ENCODE measurements at regions not wholly inside any gene's neighbourhood (a gene's known extent, or its start where the extent isn't known, plus 50 kb on each side); places are given as distances from the start of the nearest gene placed in this dataset.

DNA sequence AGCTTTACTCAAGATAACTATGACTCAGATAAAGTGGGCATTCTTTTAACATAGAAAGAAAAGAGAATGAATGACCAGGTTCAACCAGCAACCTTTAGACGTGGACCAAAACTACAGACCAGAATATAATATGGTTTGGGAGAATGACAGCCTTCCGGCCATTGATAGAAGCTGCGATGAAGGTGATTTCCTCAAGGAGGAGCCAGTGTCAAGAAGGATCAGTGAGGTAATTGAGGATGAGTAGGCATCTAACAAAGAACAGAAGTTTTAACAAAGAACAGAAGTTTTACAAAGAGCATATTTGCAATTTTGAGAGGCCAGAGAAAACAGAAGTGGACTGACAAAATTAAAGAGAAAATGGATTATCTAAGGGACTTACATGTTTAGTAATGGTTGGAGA, 289.0 kb upstream of the AGTR1 start:
- H3K36me3 ChIP-seq: no peaks in the 10 kb centered on the region
- TF ChIP-seq EP300 (IDR thresholded peaks at IDR 0.05): no peak
- no peak for TF ChIP-seq CTCF (IDR thresholded peaks at IDR 0.05)
- no peak for TF ChIP-seq POLR2A (IDR thresholded peaks at IDR 0.05)
- no peak for TF ChIP-seq POLR2AphosphoS5 (IDR thresholded peaks at IDR 0.05)
- H3K27ac ChIP-seq: no peak overlapping the region
- no peaks in the 10 kb centered on the region for H3K27me3 ChIP-seq
- 78 to 88% methylated on average over 3 of the region's 3 CpGs for WGBS, 2 donors (ENCODE audit: low coverage in 1 of 2)
- ATAC-seq: no peak
- no peak overlapping the region for H3K4me3 ChIP-seq
- no peaks in the 10 kb centered on the region for H3K4me1 ChIP-seq
- no peaks in the 10 kb centered on the region for H3K9me3 ChIP-seq

DNA sequence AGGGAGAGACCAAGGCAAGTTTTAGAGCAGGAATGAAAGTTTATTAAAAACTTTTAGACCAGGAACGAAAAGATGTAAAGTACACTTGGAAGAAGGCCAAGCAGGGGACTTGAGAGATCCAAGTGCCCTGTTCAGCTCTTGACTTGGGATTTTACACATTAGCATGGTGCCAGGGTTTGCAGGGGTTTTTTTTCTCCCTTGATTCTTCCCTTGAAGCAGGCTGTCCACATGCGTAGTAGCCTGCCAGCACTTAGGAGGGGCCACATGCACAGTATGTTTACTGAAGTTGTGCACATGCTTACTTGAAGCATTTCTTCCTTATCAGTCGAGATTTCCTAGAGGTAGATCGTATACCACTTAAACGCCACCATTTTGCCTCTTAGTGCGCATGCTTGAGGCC, 277.5 kb upstream of the AGTR1 start:
- TF ChIP-seq POLR2A (IDR thresholded peaks at IDR 0.05): no peak
- no peak for TF ChIP-seq POLR2AphosphoS5 (IDR thresholded peaks at IDR 0.05)
- no peak for TF ChIP-seq CTCF (IDR thresholded peaks at IDR 0.05)
- no peak for TF ChIP-seq EP300 (IDR thresholded peaks at IDR 0.05)
- no peak overlapping the region for H3K27ac ChIP-seq
- WGBS, 2 donors (ENCODE audit: low coverage in 1 of 2): 57 to 69% methylated on average over 6 of the region's 6 CpGs
- no peaks in the 10 kb centered on the region for H3K4me1 ChIP-seq
- no peaks in the 10 kb centered on the region for H3K9me3 ChIP-seq
- H3K27me3 ChIP-seq: no peaks in the 10 kb centered on the region
- ATAC-seq: no peak
- no peak overlapping the region for H3K4me3 ChIP-seq
- no peaks in the 10 kb centered on the region for H3K36me3 ChIP-seq

DNA sequence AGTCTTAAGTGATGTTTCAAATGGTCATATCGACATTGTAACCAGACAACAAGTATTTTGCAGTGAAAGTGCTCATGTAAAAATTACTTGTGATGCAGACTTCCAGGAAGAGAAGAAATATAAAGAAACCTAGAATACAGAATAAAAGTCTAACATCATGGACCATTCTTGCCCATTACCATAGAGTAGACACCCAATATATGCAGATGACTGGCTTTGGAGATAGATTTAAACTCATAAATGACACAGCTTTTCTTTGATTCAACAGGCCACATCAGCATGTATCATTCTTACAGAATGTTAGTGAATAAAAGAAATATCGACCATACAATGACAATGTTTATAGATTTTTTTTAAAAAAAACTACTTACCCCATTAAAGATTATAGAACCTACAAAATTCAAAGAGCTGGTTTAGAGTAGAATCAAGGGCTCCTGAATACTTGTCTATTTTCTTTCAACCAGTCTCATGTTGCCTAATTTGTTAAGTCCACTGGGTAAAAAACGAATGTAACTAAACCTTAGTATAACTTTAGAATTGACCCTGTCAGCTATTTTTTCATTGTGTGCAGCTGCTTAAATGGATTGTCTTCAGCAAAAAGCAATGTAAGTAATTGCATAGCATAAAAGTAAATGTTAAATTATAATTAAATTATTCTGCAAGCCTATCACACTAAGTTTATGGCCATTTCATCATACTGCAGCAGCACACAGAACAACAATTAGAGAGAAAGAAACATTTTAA, 268.7 kb upstream of the AGTR1 start:
- ATAC-seq: no peak
- no peaks in the 10 kb centered on the region for H3K36me3 ChIP-seq
- WGBS, 2 donors (ENCODE audit: low coverage in 1 of 2): 55 to 74% methylated on average over 3 of the region's 3 CpGs
- no peak overlapping the region for H3K27ac ChIP-seq
- TF ChIP-seq EP300 (IDR thresholded peaks at IDR 0.05) (no peak), POLR2A (IDR thresholded peaks at IDR 0.05) (no peak), CTCF (IDR thresholded peaks at IDR 0.05) (no peak), POLR2AphosphoS5 (IDR thresholded peaks at IDR 0.05) (no peak)
- H3K27me3 ChIP-seq: no peaks in the 10 kb centered on the region
- no peaks in the 10 kb centered on the region for H3K9me3 ChIP-seq
- no peaks in the 10 kb centered on the region for H3K4me1 ChIP-seq
- no peak overlapping the region for H3K4me3 ChIP-seq

- Histone ChIP-seq H3K36me3 (no peaks in the 10 kb centered on the region), H3K27ac (no peak overlapping the region), H3K4me3 (no peak overlapping the region), H3K27me3 (no peaks in the 10 kb centered on the region), H3K9me3 (no peaks in the 10 kb centered on the region), H3K4me1 (no peaks in the 10 kb centered on the region)
- no peak for ATAC-seq
- WGBS, 2 donors (ENCODE audit: low coverage in 1 of 2): 44 to 48% methylated on average over 2 of the region's 2 CpGs
- TF ChIP-seq POLR2A (IDR thresholded peaks at IDR 0.05): no peak
- no peak for TF ChIP-seq POLR2AphosphoS5 (IDR thresholded peaks at IDR 0.05)
- no peak for TF ChIP-seq EP300 (IDR thresholded peaks at IDR 0.05)
- TF ChIP-seq CTCF (IDR thresholded peaks at IDR 0.05): no peak
Observed at GRCh38 chr3:148433665-148434064, 264.0 kb upstream of the AGTR1 start.

- no peak for ATAC-seq
- H3K36me3 ChIP-seq: no peaks in the 10 kb centered on the region
- H3K4me1 ChIP-seq: no peaks in the 10 kb centered on the region
- no peaks in the 10 kb centered on the region for H3K27me3 ChIP-seq
- H3K27ac ChIP-seq: no peak overlapping the region
- no peak overlapping the region for H3K4me3 ChIP-seq
- H3K9me3 ChIP-seq: no peaks in the 10 kb centered on the region
- TF ChIP-seq CTCF (IDR thresholded peaks at IDR 0.05): no peak
- TF ChIP-seq POLR2AphosphoS5 (IDR thresholded peaks at IDR 0.05): no peak
- TF ChIP-seq EP300 (IDR thresholded peaks at IDR 0.05): no peak
- TF ChIP-seq POLR2A (IDR thresholded peaks at IDR 0.05): no peak
Observed at GRCh38 chr3:148435534-148435933, 262.2 kb upstream of the AGTR1 start.

All from gastroesophageal sphincter (tissue), 4 donors.